Right lobe of liver (tissue), 6 donors: ENCODE measurements at regions not wholly inside any gene's neighbourhood (a gene's known extent, or its start where the extent isn't known, plus 50 kb on each side); places are given as distances from the start of the nearest gene placed in this dataset.

Experiments
- ATAC-seq, 4 donors: fragments of 200-7000 bp; cut with Tn5 transposase; one replicate each; pipeline ENCODE4 v1.9.1; 2020; ENCODE audit warnings: mild to moderate bottlenecking in 4 of 4, moderate library complexity in 4 of 4
- DNase-seq, 3 donors: peaks; one replicate each; pipeline ENCODE4 v3.0.0-alpha.2; 2020
- H3K27ac ChIP-seq, 3 donors: fragments of 200-600 bp; one replicate each; pipeline ENCODE4 v1.8.0; 2022
- H3K27me3 ChIP-seq, 2 donors: fragments of 200-600 bp; one replicate each; pipeline ENCODE4 v1.8.0; 2022
- H3K36me3 ChIP-seq, 4 donors: fragments of 200-600 bp; sonication (generic) in 1 of 4; one replicate each; pipeline versions ENCODE4 v1.5.1 to v1.8.0; 2017 to 2022; ENCODE audit warnings: control low read depth in 1 of 4
- H3K4me1 ChIP-seq, 4 donors: fragments of 200-600 bp; sonication (generic) in 1 of 4; one replicate each; pipeline versions ENCODE4 v1.5.1 to v1.8.0; 2017 to 2022; ENCODE audit warnings: control low read depth in 1 of 4
- H3K4me3 ChIP-seq, 3 donors: fragments of 200-600 bp; one replicate each; pipeline ENCODE4 v1.8.0; 2022
- H3K9me3 ChIP-seq, 4 donors: fragments of 200-600 bp; sonication (generic) in 1 of 4; one replicate each; pipeline versions ENCODE4 v1.5.1 to v1.8.0; 2017 to 2022; ENCODE audit warnings: control low read depth in 1 of 4
- CTCF ChIP-seq, 4 donors: fragments of 200-600 bp in 3 of 4; fragments of 450-650 bp in 1 of 4; IDR thresholded peaks; one replicate each; pipeline versions ENCODE4 v1.5.1 to v1.8.0; 2016 to 2022; ENCODE audit warnings: antibody characterized with exemption in 4 of 4, mild to moderate bottlenecking in 2 of 4
- POLR2A ChIP-seq: fragments of 450-650 bp; IDR thresholded peaks from one replicate; pipeline ENCODE4 v1.6.1; 2017; ENCODE audit warnings: antibody characterized with exemption, mild to moderate bottlenecking
- WGBS: methylation state at CpG from one replicate; pipeline ENCODE4 v1.1.6; 2018; ENCODE audit warnings: low coverage, low lambda C conversion rate; ENCODE audit not compliant: insufficient coverage; ENCODE audit errors: missing lambda C conversion rate; 5-methylcytosine and 5-hydroxymethylcytosine counted together
- intact Hi-C, 2 donors: fragments of 100-400 bp; cut with DNase I; formaldehyde crosslinking; loops; one replicate each; pipeline versions ENCODE4 v1.11.2 to v1.14.1; 2022
- donor health status: DM: no; HTN: yes; CAD: no.
- donor health status: DM: no; HTN: no; CAD: no.
- donor health status: DM: no; HTN: no; CAD: no.
- donor health status: DM: no; HTN: yes; CAD: no.
- donor health status: DM: no; HTN: yes; CAD: no.

- no peaks in the 10 kb centered on the region for H3K27me3 ChIP-seq
- H3K9me3 ChIP-seq: no peaks in the 10 kb centered on the region
- no peak overlapping the region for H3K4me3 ChIP-seq
- intact Hi-C loops: no loop called here
- no peak for ATAC-seq
- H3K36me3 ChIP-seq: no peaks in the 10 kb centered on the region
- TF ChIP-seq POLR2A: no peak
- TF ChIP-seq CTCF (IDR thresholded peaks at IDR 0.05): no peak
- no peak overlapping the region for H3K27ac ChIP-seq
- no peaks in the 10 kb centered on the region for H3K4me1 ChIP-seq
- no peak for DNase-seq
Measured at GRCh38 chr12:89803412-89803811, 94.8 kb upstream of the ATP2B1 start.

GRCh38 chr12:89801284-89801683 lies 92.6 kb upstream of the ATP2B1 start:
- TF ChIP-seq POLR2A (no peak), CTCF (IDR thresholded peaks at IDR 0.05) (no peak)
- ATAC-seq (no peak), DNase-seq (no peak)
- Histone ChIP-seq H3K27me3 (no peaks in the 10 kb centered on the region), H3K27ac (no peak overlapping the region), H3K4me1 (no peaks in the 10 kb centered on the region), H3K36me3 (no peaks in the 10 kb centered on the region), H3K9me3 (no peaks in the 10 kb centered on the region), H3K4me3 (no peak overlapping the region)
- WGBS: 44% methylated on average over 2 of the region's 2 CpGs
- intact Hi-C loops: no loop called here

GRCh38 chr12:89800435-89800834 lies 91.8 kb upstream of the ATP2B1 start:
- no peaks in the 10 kb centered on the region for H3K9me3 ChIP-seq
- H3K4me3 ChIP-seq: no peak overlapping the region
- TF ChIP-seq CTCF (IDR thresholded peaks at IDR 0.05) (no peak), POLR2A (no peak)
- ATAC-seq (peak in 1 of 4 donors; percentile 17), DNase-seq (no peak)
- no peak overlapping the region for H3K27ac ChIP-seq
- intact Hi-C loops: no loop called here
- no peaks in the 10 kb centered on the region for H3K36me3 ChIP-seq
- H3K4me1 ChIP-seq: no peaks in the 10 kb centered on the region
- H3K27me3 ChIP-seq: no peaks in the 10 kb centered on the region

- Histone ChIP-seq H3K27me3 (no peaks in the 10 kb centered on the region), H3K36me3 (no peaks in the 10 kb centered on the region), H3K4me3 (no peak overlapping the region), H3K9me3 (no peaks in the 10 kb centered on the region), H3K27ac (no peak overlapping the region), H3K4me1 (no peaks in the 10 kb centered on the region)
- intact Hi-C loops: no loop called here
- 70% methylated on average over 3 of the region's 3 CpGs for WGBS
- DNase-seq (no peak), ATAC-seq (no peak)
- no peak for TF ChIP-seq POLR2A
- TF ChIP-seq CTCF (IDR thresholded peaks at IDR 0.05): no peak
Measured at GRCh38 chr12:89799316-89799715, 90.7 kb upstream of the ATP2B1 start.

DNA sequence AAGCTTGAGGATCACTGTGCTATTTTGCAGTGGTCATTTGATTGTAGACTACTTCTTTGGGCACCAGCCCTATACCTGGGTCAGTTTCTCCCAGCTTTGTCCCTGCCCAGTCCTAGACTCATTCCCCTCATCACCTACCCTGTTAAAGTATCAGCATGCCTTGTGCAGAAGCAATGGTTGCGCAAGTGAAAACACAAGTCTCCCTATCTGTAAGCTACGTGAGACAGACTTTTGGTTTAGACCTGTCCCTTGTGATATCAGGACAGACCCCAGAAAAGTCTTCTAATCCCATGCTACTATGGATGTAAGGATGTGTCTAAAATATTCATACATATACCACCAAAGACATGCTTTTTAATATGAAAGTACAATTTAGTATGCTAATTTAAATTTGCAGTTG lies 88.8 kb upstream of the ATP2B1 start:
- intact Hi-C loops: no loop called here
- Histone ChIP-seq H3K27ac (no peak overlapping the region), H3K36me3 (no peaks in the 10 kb centered on the region), H3K9me3 (no peaks in the 10 kb centered on the region), H3K4me1 (no peaks in the 10 kb centered on the region), H3K4me3 (no peak overlapping the region), H3K27me3 (no peaks in the 10 kb centered on the region)
- DNase-seq: no peak
- no peak for TF ChIP-seq CTCF (IDR thresholded peaks at IDR 0.05)
- TF ChIP-seq POLR2A: no peak
- 77% methylated on average over 2 of the region's 2 CpGs for WGBS
- ATAC-seq: no peak
